ENCODE measurements at regions not wholly inside any gene's neighbourhood (a gene's known extent, or its start where the extent isn't known, plus 50 kb on each side); places are given as distances from the start of the nearest gene placed in this dataset.

DNA sequence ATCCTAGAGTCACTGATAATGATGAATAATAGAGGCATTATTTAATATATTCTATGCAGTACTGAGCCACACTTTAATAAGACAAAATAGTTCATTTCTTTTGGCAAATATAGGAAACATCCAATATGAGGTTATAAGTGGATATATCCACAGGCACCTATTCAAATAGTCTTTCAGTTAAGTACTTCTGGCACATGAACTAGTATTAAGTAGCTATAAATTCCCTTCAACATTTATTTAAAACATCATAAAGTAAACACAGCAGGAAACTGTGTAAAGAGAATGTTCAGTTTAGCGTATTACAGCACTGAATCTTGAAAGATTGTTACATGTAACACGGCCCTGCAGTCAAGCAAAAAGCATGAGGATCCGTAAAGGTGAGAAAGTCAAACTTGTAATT lies 463.3 kb upstream of the KLF12 start:
- Histone ChIP-seq H3K9ac (ENCODE audit: insufficient read depth in 1 of 2, low read depth in 2 of 2, low read length in 2 of 2) (no peak overlapping the region), H3K27ac (ENCODE audit: extremely low read depth, low read depth, low read length) (no peak overlapping the region), H3K9me3 (replicated peaks; ENCODE audit: control insufficient read depth, insufficient read depth, low read depth, low read length) (no peaks in the 10 kb centered on the region), H3K36me3 (ENCODE audit: control insufficient read depth, insufficient read depth, low read length) (no peaks in the 10 kb centered on the region), H2AFZ (ENCODE audit: low read depth, low read length) (no peak overlapping the region), H3K4me2 (ENCODE audit: insufficient read depth, low read length) (no peak overlapping the region), H4K20me1 (replicated peaks; ENCODE audit: control insufficient read depth, insufficient read depth, low read length) (no peaks in the 10 kb centered on the region), H3K79me2 (ENCODE audit: control insufficient read depth, insufficient read depth, low read length) (no peaks in the 10 kb centered on the region), H3K27me3 (ENCODE audit: control insufficient read depth in 2 of 2, insufficient read depth in 2 of 2, low read length in 2 of 2) (no peaks in the 10 kb centered on the region), H3K4me3 (no peak overlapping the region), H3K9me1 (ENCODE audit: control insufficient read depth, insufficient read depth, low read length) (no peaks in the 10 kb centered on the region), H3K4me1 (replicated peaks in 1 of 2; ENCODE audit: control insufficient read depth in 2 of 2, insufficient read depth in 2 of 2, low read length in 2 of 2) (no peaks in the 10 kb centered on the region)
- no TSS peak for BruUV-seq (replicated peaks)
- TF ChIP-seq ZBED1 (IDR thresholded peaks at IDR 0.05), result no peak
- no peak for TF ChIP-seq TCF7 (IDR thresholded peaks at IDR 0.05; ENCODE audit: borderline replicate concordance)
- CTCF ChIA-PET (ENCODE audit: low intra/inter-chr PET ratio), result no interaction called here
- no peak for ATAC-seq
- 7% methylated on average over 2 of the region's 3 CpGs for WGBS (ENCODE audit: insufficient coverage, low coverage, missing lambda C conversion rate)
- intact Hi-C loops (cut with micrococcal nuclease), result no loop called here
- in situ Hi-C loops (cut with MboI), result no loop called here
- DNase-seq (ENCODE audit: extremely low read depth in 1 of 4, low spot score in 3 of 4), result no peak
- no peak for FAIRE-seq
- POLR2A ChIA-PET, result no interaction called here

DNA sequence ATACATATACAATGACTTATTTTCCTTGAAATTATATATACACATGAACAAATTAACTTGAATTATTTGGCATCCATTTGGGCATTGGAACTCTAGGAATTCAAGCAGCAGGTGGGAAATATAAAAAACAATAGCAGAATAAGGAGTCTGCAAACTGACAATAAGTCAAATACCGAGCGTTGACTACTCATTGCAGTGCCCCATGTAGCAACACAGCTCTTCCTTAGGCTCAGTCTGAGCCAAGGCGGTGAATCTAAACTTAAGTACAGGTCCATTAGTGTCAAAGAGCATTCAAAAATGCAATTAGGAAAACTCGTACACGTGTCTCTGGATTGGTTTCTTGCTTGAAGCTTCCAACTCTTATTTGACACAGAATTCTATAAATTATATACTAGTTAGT lies 462.5 kb upstream of the KLF12 start:
- no peak overlapping the region for H3K4me3 ChIP-seq
- no peak overlapping the region for H3K27ac ChIP-seq (ENCODE audit: extremely low read depth, low read depth, low read length)
- ATAC-seq (no peak), FAIRE-seq (no peak), DNase-seq (ENCODE audit: extremely low read depth in 1 of 4, low spot score in 3 of 4) (no peak)
- no peak for TF ChIP-seq TCFL5 (CRISPR knock-in tag; conservative IDR thresholded peaks at IDR 0.05)
- no peak for TF ChIP-seq ESRRB (CRISPR knock-in tag; IDR thresholded peaks at IDR 0.05; ENCODE audit: borderline replicate concordance)
- no peak for TF ChIP-seq ZNF197 (CRISPR knock-in tag; IDR thresholded peaks at IDR 0.05; ENCODE audit: low read depth)
- TF ChIP-seq HES1 (IDR thresholded peaks at IDR 0.05; ENCODE audit: low read depth), result no peak
- TF ChIP-seq SMARCA4 (IDR thresholded peaks at IDR 0.05), result no peak
- no peak for TF ChIP-seq MED1 (CRISPR knock-in tag; IDR thresholded peaks at IDR 0.05; ENCODE audit: borderline replicate concordance)
- H2AFZ ChIP-seq (ENCODE audit: low read depth, low read length), result no peak overlapping the region
- H4K20me1 ChIP-seq (replicated peaks; ENCODE audit: control insufficient read depth, insufficient read depth, low read length), result no peaks in the 10 kb centered on the region
- no peaks in the 10 kb centered on the region for H3K79me2 ChIP-seq (ENCODE audit: control insufficient read depth, insufficient read depth, low read length)
- H3K9me1 ChIP-seq (ENCODE audit: control insufficient read depth, insufficient read depth, low read length), result no peaks in the 10 kb centered on the region
- H3K4me1 ChIP-seq (replicated peaks in 1 of 2; ENCODE audit: control insufficient read depth in 2 of 2, insufficient read depth in 2 of 2, low read length in 2 of 2), result no peaks in the 10 kb centered on the region
- no peak overlapping the region for H3K4me2 ChIP-seq (ENCODE audit: insufficient read depth, low read length)
- in situ Hi-C loops (cut with MboI) (no loop called here), intact Hi-C loops (cut with micrococcal nuclease) (no loop called here)
- no peak overlapping the region for H3K9ac ChIP-seq (ENCODE audit: insufficient read depth in 1 of 2, low read depth in 2 of 2, low read length in 2 of 2)
- no peaks in the 10 kb centered on the region for H3K36me3 ChIP-seq (ENCODE audit: control insufficient read depth, insufficient read depth, low read length)
- no peaks in the 10 kb centered on the region for H3K9me3 ChIP-seq (replicated peaks; ENCODE audit: control insufficient read depth, insufficient read depth, low read depth, low read length)
- WGBS (ENCODE audit: insufficient coverage, low coverage, missing lambda C conversion rate), result 0% methylated on average over 5 of the region's 5 CpGs
- no peaks in the 10 kb centered on the region for H3K27me3 ChIP-seq (ENCODE audit: control insufficient read depth in 2 of 2, insufficient read depth in 2 of 2, low read length in 2 of 2)
- no TSS peak for BruUV-seq (replicated peaks)
- POLR2A ChIA-PET, result no interaction called here
- CTCF ChIA-PET (ENCODE audit: low intra/inter-chr PET ratio), result no interaction called here

Data from K562 (cell line).